ENCODE measurements at regions not wholly inside any gene's neighbourhood (a gene's known extent, or its start where the extent isn't known, plus 50 kb on each side); places are given as distances from the start of the nearest gene placed in this dataset.

DNA sequence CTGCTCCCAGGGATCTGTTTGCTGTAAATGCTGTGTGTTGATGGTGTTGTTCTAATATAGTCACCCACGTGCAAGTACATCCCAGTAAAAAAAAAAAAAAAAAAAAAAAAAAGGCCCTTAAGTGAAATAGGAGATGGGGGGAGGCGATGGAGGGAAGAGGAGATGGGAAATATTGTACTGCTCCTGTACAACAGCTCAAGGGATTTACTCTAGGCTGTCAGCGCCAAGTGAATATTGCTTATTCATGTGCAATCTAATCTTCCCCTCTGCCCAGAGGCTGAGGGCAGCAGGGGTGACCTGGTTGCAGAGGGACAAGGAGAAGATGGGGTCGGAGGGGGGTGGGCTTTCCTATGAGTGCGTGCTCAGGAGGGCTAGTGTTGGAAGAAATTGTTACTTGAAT, 206.2 kb upstream of the CADM1 start:
- POLR2A ChIA-PET: no interaction called here
- H3K4me1 Mint-ChIP-seq: no peaks in the 10 kb centered on the region
- CTCF ChIA-PET: no interaction called here
- no peaks in the 10 kb centered on the region for H3K27me3 Mint-ChIP-seq
- H3K4me3 Mint-ChIP-seq: no peak overlapping the region
- no peaks in the 10 kb centered on the region for H3K36me3 Mint-ChIP-seq (ENCODE audit: low read depth)
- no peaks in the 10 kb centered on the region for H3K9me3 Mint-ChIP-seq
- H3K27ac Mint-ChIP-seq: no peak overlapping the region
- DNase-seq: no peak

DNA sequence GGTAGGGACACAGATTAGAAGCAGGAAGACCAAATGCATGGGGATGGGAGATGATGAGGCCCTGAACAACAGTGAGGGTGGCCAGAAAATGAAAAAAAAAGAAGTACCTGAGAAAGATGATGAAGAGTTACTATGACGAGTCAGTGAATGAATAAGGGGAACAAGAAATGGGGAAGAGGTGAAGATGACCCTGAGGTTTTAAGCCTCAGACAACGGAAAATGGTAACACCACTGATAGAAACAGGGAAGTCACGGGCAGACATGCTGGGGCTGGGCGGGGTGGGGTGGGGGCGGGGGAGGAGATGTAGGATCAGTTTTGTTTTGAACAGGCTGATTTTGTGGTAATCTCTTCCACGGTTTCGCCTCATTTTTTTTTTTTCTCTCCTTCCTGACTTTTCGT, 205.1 kb upstream of the CADM1 start:
- H3K4me3 Mint-ChIP-seq: no peak overlapping the region
- H3K4me1 Mint-ChIP-seq: no peaks in the 10 kb centered on the region
- CTCF ChIA-PET: no interaction called here
- POLR2A ChIA-PET: no interaction called here
- no peaks in the 10 kb centered on the region for H3K27me3 Mint-ChIP-seq
- no peaks in the 10 kb centered on the region for H3K36me3 Mint-ChIP-seq (ENCODE audit: low read depth)
- H3K27ac Mint-ChIP-seq: peak overlapping the region; percentile 34
- DNase-seq: no peak
- no peaks in the 10 kb centered on the region for H3K9me3 Mint-ChIP-seq

DNA sequence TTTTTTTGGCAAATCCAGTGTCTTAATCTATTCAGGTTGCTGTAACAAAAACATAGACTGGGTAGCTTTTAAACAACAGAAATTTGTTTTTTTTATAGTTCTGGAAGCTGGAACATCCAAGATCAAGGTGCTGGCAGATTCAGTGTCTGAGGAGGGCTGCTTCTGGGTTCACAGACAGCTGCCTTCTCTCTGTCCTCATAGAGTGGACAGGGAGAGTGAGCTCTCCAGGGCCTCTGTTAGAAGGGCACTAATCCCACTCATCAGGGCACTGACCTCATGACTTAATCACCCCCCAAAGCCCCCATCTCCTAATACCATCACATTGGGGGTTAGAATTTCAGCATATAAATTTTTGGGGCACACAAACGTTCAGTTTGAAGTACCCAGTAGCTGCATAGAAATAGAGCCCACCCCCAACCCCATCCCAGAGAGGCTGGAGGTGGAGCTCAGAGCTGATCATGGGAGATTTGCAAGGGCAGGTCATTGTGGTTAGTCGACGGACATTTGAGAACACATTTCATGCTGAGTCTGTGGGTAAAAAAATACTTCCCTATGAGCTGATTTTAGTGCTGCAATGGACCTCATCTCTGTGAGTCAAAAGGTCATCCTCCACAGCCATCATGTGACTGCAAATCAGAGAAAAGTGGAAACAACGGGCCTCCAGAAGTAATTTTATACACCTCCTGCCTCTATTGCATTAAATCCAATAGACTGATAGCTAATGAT, 203.1 kb upstream of the CADM1 start:
- Mint-ChIP-seq H3K4me1 (no peaks in the 10 kb centered on the region), H3K36me3 (ENCODE audit: low read depth) (no peaks in the 10 kb centered on the region), H3K27me3 (no peaks in the 10 kb centered on the region), H3K27ac (no peak overlapping the region), H3K4me3 (no peak overlapping the region), H3K9me3 (no peaks in the 10 kb centered on the region)
- DNase-seq: no peak
- ChIA-PET CTCF (no interaction called here), POLR2A (no interaction called here)

DNA sequence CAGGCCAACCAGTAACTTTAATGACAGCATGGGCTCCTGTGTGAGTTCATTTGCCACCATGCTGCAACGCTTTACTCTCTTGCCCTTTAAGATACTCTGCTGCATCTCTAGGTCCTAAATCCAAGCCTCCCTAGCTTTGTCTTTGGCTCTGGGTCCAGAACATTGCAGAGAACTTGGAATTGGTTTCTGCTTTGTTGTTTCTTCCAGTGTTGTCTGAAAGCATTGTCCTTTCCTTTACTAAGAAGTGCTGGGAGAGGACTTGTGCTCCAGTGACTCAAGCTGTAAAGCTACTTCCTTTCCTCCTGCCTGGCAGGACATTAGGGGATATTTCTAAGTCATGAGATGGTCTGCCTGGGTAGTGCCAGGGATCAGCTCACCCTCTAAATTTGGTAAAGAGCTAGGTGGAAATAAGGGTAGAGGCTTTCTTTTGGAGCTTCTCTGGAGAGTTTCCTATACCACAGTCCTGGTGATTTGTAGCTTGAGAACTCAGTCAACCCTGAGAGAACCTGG, 202.5 kb upstream of the CADM1 start:
- Mint-ChIP-seq H3K36me3 (ENCODE audit: low read depth) (no peaks in the 10 kb centered on the region), H3K27me3 (no peaks in the 10 kb centered on the region), H3K9me3 (no peaks in the 10 kb centered on the region), H3K4me3 (no peak overlapping the region), H3K4me1 (no peaks in the 10 kb centered on the region), H3K27ac (no peak overlapping the region)
- no peak for DNase-seq
- CTCF ChIA-PET: no interaction called here
- POLR2A ChIA-PET: no interaction called here

DNA sequence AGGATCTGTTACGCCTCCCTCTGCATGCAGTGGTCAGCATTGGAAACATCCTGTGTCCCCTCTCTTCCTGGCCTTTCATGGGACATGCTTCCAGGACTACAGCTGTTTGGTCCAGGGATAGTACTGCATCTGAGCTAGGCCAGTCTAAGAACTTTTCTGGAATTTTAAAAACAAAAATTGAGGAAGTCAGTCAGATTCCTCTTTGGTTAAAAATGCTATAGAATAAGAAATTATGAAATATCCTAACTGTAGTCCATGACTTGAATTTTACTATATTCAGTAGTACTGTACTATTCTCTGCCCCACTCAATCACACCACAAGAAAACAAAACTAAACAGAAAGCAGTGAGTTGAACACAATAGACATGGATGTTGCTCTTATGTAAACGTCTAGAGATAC, 201.0 kb upstream of the CADM1 start:
- Mint-ChIP-seq H3K36me3 (ENCODE audit: low read depth) (no peaks in the 10 kb centered on the region), H3K9me3 (no peaks in the 10 kb centered on the region), H3K27ac (no peak overlapping the region), H3K4me3 (no peak overlapping the region), H3K27me3 (no peaks in the 10 kb centered on the region), H3K4me1 (no peaks in the 10 kb centered on the region)
- CTCF ChIA-PET: no interaction called here
- DNase-seq: no peak
- POLR2A ChIA-PET: interaction anchor here (0.6 kb wide), 1 partner anchor 41 kb away, joined by 3 read pairs; no protein-coding TSS in a partner anchor

DNA sequence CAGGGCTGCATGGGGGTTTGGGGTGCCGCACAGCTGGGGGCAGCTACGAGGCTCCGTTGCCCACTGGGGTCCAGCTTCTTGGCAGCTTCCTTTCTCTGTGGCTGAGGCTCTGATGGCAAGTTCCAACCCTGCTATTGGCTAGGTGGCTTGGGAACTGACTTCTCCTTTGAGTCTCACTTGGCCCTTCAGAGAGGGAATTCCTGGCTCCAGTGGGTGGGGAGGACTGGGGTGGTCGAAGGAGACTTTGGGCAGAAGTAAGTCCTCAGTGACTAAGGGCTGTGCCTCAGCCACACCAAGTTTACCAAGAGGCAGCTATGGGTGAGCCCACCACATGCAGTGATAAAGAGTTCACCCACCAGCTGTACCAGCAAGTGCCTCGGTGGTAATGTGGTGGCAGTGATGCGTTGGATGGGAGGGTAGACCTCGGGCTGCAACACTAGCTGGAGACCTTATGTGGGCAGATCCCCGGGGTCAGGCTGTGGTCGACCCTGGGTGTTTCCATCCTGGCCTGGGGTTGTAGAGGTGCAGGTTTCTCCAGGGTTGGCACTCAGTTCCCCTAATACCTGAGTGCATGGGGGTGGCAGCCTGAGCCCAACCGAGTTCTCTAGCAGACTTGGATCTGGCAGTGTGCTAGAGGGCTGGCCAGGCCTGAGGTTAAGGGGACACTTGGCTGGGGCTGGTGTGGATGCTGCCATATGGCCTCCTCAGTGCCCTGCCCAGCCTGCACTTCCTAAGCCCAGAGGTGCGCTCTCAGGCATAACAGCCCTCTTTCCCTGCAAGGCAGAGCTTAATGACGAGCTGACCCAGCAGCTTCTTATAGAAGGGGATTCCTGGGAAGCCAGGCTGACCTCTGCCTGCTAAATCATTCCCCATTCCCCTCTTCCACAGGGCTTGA, 197.0 kb upstream of the CADM1 start:
- ChIA-PET POLR2A (no interaction called here), CTCF (no interaction called here)
- Mint-ChIP-seq H3K27ac (no peak overlapping the region), H3K27me3 (no peaks in the 10 kb centered on the region), H3K36me3 (ENCODE audit: low read depth) (no peaks in the 10 kb centered on the region), H3K4me1 (no peaks in the 10 kb centered on the region), H3K9me3 (no peaks in the 10 kb centered on the region), H3K4me3 (no peak overlapping the region)
- DNase-seq: no peak

DNA sequence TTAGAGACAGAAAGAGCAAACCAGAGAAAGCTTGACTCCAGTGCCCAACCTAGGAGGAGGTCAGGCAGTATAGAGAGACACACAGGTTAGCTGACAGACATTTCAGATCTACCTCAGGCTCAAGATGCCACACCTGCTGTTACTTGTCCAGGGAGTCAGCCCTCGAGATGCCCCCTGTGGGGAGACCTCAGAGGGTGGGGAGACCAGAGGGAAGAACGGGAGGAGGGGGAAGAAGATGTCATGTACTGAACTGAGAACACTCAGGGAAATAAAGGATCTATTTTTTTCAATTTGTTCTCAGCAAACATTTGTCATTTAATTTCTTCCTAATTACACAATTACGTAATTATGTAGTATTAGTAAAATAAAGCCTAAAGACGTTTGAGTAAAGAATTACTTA, 196.3 kb upstream of the CADM1 start:
- H3K27me3 Mint-ChIP-seq: no peaks in the 10 kb centered on the region
- ChIA-PET POLR2A (no interaction called here), CTCF (no interaction called here)
- no peaks in the 10 kb centered on the region for H3K36me3 Mint-ChIP-seq (ENCODE audit: low read depth)
- DNase-seq: no peak
- H3K4me3 Mint-ChIP-seq: no peak overlapping the region
- H3K9me3 Mint-ChIP-seq: no peaks in the 10 kb centered on the region
- H3K4me1 Mint-ChIP-seq: no peaks in the 10 kb centered on the region
- no peak overlapping the region for H3K27ac Mint-ChIP-seq

DNA sequence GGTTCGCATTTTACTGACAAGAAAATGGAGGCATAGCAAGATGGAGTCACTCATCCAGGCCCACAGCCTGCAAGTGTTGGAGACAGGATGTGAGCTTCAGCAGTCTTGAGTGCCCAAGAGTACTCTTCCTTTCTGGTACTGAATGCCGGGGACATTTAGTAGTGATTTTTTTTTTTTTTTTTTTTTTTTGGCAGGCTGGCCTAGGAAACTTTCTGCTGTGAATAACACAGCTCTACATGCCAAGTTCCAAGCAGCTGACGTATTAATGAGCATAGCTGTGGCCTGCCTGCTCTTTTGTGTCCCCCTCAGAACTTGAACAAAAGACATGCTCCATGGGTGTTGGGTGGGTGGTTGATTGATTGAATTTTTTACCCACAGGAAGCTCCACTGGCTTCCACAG, 195.5 kb upstream of the CADM1 start:
- Mint-ChIP-seq H3K9me3 (no peaks in the 10 kb centered on the region), H3K27ac (no peak overlapping the region)

DNA sequence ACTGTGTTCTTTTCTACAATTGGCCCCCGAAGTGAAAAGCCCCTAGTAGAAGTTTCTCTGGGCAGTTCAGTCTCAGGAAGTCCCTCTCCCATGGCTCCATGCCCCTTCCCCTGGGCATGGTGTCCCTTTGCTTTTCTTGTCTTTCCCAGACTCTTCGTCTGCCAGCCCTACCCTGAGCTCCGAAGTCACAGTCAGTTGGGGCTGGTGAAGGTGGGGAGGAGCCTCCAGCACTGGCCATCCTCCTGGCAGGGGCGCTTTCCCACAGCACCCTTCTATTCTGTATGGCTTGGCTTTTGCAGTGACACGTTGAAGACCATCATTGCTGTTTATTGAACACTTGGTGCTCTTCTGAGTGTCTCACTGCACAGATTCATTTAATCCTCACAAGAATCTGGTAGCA, 195.1 kb upstream of the CADM1 start:
- DNase-seq: no peak
- Mint-ChIP-seq H3K4me1 (no peaks in the 10 kb centered on the region), H3K9me3 (no peaks in the 10 kb centered on the region), H3K36me3 (ENCODE audit: low read depth) (no peaks in the 10 kb centered on the region), H3K27ac (no peak overlapping the region), H3K4me3 (no peak overlapping the region), H3K27me3 (no peaks in the 10 kb centered on the region)
- POLR2A ChIA-PET: no interaction called here
- CTCF ChIA-PET: interaction anchor here (0.6 to 0.9 kb wide), 2 partner anchors 12 to 1436 kb away, joined by 4 read pairs; no protein-coding TSS in a partner anchor

More for the DNA sequence above, 195.5 kb upstream of the CADM1 start:
- ChIA-PET POLR2A (no interaction called here), CTCF (interaction anchor here (0.6 to 0.9 kb wide), 2 partner anchors 12 to 1436 kb away, joined by 4 read pairs; no protein-coding TSS in a partner anchor)
- Mint-ChIP-seq H3K36me3 (ENCODE audit: low read depth) (no peaks in the 10 kb centered on the region), H3K4me3 (no peak overlapping the region), H3K27me3 (no peaks in the 10 kb centered on the region), H3K4me1 (no peaks in the 10 kb centered on the region)
- no peak for DNase-seq

DNA sequence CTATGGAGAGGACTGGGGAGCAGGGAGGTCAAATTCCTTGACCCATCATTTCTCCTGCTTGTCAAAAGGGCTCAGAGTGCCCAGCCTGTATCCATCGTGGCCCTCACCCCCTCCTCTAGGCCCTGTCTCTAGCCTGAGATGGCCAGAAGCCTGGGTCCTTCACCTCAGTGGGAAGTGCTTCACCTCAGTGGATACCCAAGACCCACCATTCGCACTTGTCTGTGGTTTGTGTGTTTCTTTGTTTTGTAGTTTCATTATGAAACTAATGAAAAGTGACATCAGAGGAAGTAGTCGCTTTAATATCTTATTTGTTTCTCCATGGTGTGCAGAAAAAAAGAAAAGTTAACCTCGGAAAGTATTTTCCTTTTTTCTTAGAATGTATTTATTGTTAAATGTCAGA, 194.0 kb upstream of the CADM1 start:
- H3K4me1 Mint-ChIP-seq: no peaks in the 10 kb centered on the region
- H3K36me3 Mint-ChIP-seq (ENCODE audit: low read depth): no peaks in the 10 kb centered on the region
- ChIA-PET POLR2A (no interaction called here), CTCF (no interaction called here)
- no peaks in the 10 kb centered on the region for H3K27me3 Mint-ChIP-seq
- H3K27ac Mint-ChIP-seq: no peak overlapping the region
- H3K9me3 Mint-ChIP-seq: no peaks in the 10 kb centered on the region
- no peak overlapping the region for H3K4me3 Mint-ChIP-seq
- DNase-seq: no peak

DNA sequence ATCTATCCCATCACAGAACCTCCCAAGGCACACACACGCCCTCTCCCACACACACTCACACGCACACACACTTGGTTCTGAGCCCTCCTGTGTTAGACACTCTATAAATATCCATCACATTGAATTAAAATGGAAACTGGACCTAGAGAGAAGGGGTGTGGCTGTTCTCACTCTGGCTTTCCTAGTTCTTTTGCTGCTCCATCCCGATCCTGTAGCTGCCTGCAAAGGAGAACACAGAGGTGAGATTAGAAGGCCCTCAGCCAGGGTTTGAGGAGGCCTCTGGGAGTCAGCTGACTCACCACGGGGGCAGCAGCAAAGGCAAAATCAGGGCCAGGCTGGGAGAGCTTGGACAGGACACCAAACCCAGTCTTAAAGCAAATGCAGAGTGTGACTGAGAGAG, 192.3 kb upstream of the CADM1 start:
- Mint-ChIP-seq H3K27me3 (no peaks in the 10 kb centered on the region), H3K4me1 (no peaks in the 10 kb centered on the region), H3K27ac (no peak overlapping the region), H3K36me3 (ENCODE audit: low read depth) (no peaks in the 10 kb centered on the region), H3K9me3 (no peaks in the 10 kb centered on the region), H3K4me3 (no peak overlapping the region)
- DNase-seq: no peak
- ChIA-PET CTCF (no interaction called here), POLR2A (interaction anchor here (0.9 kb wide), 1 partner anchor 449 kb away, joined by 3 read pairs; no protein-coding TSS in a partner anchor)

DNA sequence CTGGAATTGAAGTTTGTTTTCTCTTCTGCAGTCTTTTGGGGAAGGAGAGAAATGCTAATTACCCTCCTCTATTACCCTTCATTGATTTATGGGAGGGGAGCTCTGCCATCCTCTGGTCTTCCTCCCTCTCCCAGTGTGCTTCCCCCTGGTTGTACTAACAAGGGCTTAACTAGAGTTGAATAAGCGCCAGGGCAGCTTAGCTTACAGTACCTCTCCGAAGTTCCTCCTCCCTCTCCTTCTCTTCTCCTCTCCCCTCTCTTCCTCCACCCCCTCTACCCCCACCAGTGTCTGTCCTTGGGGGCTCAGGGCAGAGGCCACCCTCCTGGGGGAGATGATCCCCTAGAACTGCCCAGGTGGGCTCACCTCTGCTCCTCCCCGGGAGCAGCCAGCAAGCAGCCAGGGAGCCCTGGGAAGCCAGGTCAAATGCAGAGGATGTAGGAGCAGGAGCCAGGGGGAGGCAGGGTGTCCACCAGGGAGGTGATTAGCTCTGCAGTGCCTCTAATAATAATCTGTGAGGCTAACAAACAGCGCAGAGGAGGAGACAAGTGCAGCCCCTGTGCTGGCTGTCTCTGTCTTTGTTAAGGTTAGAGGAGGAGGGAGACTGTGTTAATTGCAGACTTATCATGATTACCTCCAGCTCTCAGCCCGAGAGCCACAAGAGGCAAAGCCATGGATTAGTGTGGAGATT, 191.6 kb upstream of the CADM1 start:
- ChIA-PET CTCF (no interaction called here), POLR2A (interaction anchor here (0.9 kb wide), 1 partner anchor 448 kb away, joined by 3 read pairs; no protein-coding TSS in a partner anchor)
- Mint-ChIP-seq H3K27me3 (no peaks in the 10 kb centered on the region), H3K4me1 (no peaks in the 10 kb centered on the region), H3K9me3 (no peaks in the 10 kb centered on the region), H3K27ac (no peak overlapping the region), H3K4me3 (no peak overlapping the region), H3K36me3 (ENCODE audit: low read depth) (no peaks in the 10 kb centered on the region)
- DNase-seq: no peak

DNA sequence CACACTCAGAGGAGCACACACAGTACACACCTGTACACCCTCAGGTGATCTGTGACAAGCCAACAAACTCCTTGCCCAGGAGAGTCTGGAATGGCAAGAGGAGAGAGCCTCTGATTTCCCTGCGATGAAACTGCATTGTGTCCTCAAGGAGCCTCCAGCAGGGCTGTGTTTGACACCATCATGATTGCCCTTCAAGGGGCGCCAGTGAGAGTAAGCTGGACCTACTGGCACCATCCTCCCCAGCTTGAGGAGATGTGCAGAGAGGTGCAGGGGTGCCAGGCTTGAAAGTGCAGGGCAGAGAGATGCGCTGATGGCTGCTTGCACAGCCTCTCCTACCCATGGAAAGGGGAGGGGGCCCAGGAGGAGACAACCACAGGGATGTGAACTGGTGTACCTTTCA, 188.8 kb upstream of the CADM1 start:
- no peaks in the 10 kb centered on the region for H3K9me3 Mint-ChIP-seq

More for the DNA sequence above, 188.8 kb upstream of the CADM1 start:
- POLR2A ChIA-PET: no interaction called here
- Mint-ChIP-seq H3K27me3 (no peaks in the 10 kb centered on the region), H3K27ac (no peak overlapping the region), H3K4me3 (no peak overlapping the region), H3K4me1 (no peaks in the 10 kb centered on the region), H3K36me3 (ENCODE audit: low read depth) (no peaks in the 10 kb centered on the region)
- no peak for DNase-seq
- CTCF ChIA-PET: no interaction called here

Data from activated CD4-positive, alpha-beta T cell treated with anti-CD3 and anti-CD28 coated beads, Interleukin-2, amount 10 ng/mL, durations not matched to agents 7 days and 5 days (primary cell).